ENCODE measurements at regions not wholly inside any gene's neighbourhood (a gene's known extent, or its start where the extent isn't known, plus 50 kb on each side); places are given as distances from the start of the nearest gene placed in this dataset.

DNA sequence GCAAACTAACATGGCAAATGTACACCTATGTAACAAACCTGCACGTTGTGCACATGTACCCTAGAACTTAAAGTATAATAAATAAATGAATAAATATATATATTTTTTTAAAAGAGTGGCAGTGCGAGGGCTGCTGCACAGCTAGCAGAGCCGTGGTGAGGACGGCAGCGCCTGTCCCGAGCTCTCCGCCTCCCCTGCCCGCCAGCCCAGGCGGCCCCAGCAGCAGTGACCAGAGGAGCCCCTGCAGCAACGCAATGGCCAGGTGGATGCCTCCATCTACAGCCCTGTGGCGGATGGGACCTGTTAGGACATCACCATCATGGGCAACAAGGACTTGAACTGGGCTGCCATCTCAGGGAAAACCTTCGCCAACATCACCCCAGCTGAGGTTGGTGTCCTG lies 351.9 kb downstream of the FAM72C start:
- no peak for DNase-seq (ENCODE audit: extremely low spot score)
- 51% methylated on average over 10 of the region's 12 CpGs for WGBS
- H3K27me3 ChIP-seq, result no peaks in the 10 kb centered on the region
- no peaks in the 10 kb centered on the region for H3K36me3 ChIP-seq
- TF ChIP-seq POLR2A (IDR thresholded peaks at IDR 0.05; ENCODE audit: low read depth), result no peak
- TF ChIP-seq, protein P1, sequence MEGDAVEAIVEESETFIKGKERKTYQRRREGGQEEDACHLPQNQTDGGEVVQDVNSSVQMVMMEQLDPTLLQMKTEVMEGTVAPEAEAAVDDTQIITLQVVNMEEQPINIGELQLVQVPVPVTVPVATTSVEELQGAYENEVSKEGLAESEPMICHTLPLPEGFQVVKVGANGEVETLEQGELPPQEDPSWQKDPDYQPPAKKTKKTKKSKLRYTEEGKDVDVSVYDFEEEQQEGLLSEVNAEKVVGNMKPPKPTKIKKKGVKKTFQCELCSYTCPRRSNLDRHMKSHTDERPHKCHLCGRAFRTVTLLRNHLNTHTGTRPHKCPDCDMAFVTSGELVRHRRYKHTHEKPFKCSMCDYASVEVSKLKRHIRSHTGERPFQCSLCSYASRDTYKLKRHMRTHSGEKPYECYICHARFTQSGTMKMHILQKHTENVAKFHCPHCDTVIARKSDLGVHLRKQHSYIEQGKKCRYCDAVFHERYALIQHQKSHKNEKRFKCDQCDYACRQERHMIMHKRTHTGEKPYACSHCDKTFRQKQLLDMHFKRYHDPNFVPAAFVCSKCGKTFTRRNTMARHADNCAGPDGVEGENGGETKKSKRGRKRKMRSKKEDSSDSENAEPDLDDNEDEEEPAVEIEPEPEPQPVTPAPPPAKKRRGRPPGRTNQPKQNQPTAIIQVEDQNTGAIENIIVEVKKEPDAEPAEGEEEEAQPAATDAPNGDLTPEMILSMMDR (IDR thresholded peaks at IDR 0.05), result no peak
- no peak for TF ChIP-seq EP300 (IDR thresholded peaks at IDR 0.05)
- no peak for TF ChIP-seq POLR2AphosphoS5 (IDR thresholded peaks at IDR 0.05)
- no peaks in the 10 kb centered on the region for H3K9me3 ChIP-seq
- intact Hi-C loops (cut with DNase I), result no loop called here
- H3K27ac ChIP-seq (replicated peaks in 1 of 4), result no peak overlapping the region
- no peak overlapping the region for H3K4me3 ChIP-seq
- H3K4me1 ChIP-seq, result no peaks in the 10 kb centered on the region

DNA sequence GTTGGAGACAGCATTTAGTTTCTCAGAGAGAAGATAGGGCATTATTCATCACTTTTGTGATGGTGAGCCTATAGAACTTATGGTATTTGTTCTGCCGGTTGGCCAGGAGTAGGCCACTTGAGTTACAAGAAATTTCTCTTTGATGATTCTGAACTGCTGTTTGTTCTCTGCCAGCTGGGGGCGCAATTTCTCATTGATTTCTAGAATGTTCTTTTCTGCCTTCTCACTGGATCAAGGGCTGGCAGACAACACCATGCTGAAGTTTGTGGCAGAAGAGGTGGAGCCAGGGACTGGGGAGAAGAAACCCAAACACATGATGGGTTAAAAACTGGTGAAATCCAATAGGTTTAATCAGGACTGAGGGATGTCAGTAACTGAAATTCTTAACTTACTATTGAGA lies 360.6 kb downstream of the FAM72C start:
- WGBS, result 48% methylated on average over 2 of the region's 2 CpGs
- intact Hi-C loops (cut with DNase I), result no loop called here
- H3K9me3 ChIP-seq, result no peaks in the 10 kb centered on the region
- TF ChIP-seq POLR2A (IDR thresholded peaks at IDR 0.05; ENCODE audit: low read depth), result no peak
- TF ChIP-seq POLR2AphosphoS5 (IDR thresholded peaks at IDR 0.05), result no peak
- TF ChIP-seq, protein P1 (IDR thresholded peaks at IDR 0.05), result no peak
- TF ChIP-seq EP300 (IDR thresholded peaks at IDR 0.05), result no peak
- no peak for DNase-seq (ENCODE audit: extremely low spot score)
- no peaks in the 10 kb centered on the region for H3K4me1 ChIP-seq
- H3K27ac ChIP-seq (replicated peaks in 1 of 4), result no peak overlapping the region
- H3K4me3 ChIP-seq, result no peak overlapping the region
- no peaks in the 10 kb centered on the region for H3K36me3 ChIP-seq
- no peaks in the 10 kb centered on the region for H3K27me3 ChIP-seq

DNA sequence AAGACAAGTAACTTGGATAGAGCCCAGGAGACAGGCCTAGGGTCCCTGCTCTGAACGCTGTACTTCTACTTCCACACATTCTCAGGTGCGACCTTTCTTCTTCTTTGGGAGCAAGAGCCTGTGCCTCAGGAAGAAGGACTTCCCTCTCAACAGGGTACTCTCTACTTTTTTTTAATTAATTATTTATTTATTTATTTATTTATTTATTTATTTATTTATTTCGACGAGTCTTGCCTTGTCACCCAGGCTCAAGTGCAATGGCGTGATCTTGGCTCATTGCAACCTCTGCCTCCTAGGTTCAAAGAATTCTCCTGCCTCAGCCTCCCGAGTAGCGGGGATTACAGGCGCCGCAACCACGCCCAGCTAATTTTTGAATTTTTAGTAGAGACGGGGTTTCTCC lies 361.6 kb downstream of the FAM72C start:
- intact Hi-C loops (cut with DNase I), result no loop called here
- Histone ChIP-seq H3K36me3 (no peaks in the 10 kb centered on the region), H3K27me3 (no peaks in the 10 kb centered on the region), H3K27ac (replicated peaks in 1 of 4) (no peak overlapping the region), H3K4me3 (no peak overlapping the region), H3K4me1 (no peaks in the 10 kb centered on the region), H3K9me3 (no peaks in the 10 kb centered on the region)
- 77% methylated on average over 11 of the region's 11 CpGs for WGBS
- peak; percentile 29 for DNase-seq (ENCODE audit: extremely low spot score)
- TF ChIP-seq, protein P1 (IDR thresholded peaks at IDR 0.05), result no peak
- no peak for TF ChIP-seq POLR2AphosphoS5 (IDR thresholded peaks at IDR 0.05)
- TF ChIP-seq EP300 (IDR thresholded peaks at IDR 0.05), result no peak
- TF ChIP-seq POLR2A (IDR thresholded peaks at IDR 0.05; ENCODE audit: low read depth), result no peak

DNA sequence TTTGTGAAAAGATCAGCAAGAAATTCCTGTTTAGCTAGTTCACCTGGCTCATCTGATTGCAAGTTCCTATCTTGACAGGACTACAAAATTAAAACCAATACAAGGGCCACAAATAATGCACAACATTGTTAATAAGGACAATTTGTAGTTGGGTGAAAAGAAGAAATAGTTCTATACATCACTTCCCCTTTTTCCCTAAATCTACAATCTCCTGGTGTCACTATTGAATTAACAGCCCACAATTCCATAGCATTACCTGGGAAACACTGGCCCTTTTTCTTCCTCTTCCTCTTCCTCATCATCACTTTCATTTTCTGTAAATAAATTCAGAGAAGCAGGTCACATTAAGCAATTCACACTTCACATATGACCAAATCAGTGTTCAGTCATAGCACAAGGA lies 366.9 kb downstream of the FAM72C start:
- no peaks in the 10 kb centered on the region for H3K4me1 ChIP-seq
- no peaks in the 10 kb centered on the region for H3K9me3 ChIP-seq
- H3K4me3 ChIP-seq, result no peak overlapping the region
- no peak for TF ChIP-seq EP300 (IDR thresholded peaks at IDR 0.05)
- TF ChIP-seq POLR2AphosphoS5 (IDR thresholded peaks at IDR 0.05), result no peak
- TF ChIP-seq, protein P1 (IDR thresholded peaks at IDR 0.05), result no peak
- no peak for TF ChIP-seq POLR2A (IDR thresholded peaks at IDR 0.05; ENCODE audit: low read depth)
- H3K27ac ChIP-seq (replicated peaks in 1 of 4), result no peak overlapping the region
- DNase-seq (ENCODE audit: extremely low spot score), result no peak
- no peaks in the 10 kb centered on the region for H3K36me3 ChIP-seq
- intact Hi-C loops (cut with DNase I), result no loop called here
- no peaks in the 10 kb centered on the region for H3K27me3 ChIP-seq

DNA sequence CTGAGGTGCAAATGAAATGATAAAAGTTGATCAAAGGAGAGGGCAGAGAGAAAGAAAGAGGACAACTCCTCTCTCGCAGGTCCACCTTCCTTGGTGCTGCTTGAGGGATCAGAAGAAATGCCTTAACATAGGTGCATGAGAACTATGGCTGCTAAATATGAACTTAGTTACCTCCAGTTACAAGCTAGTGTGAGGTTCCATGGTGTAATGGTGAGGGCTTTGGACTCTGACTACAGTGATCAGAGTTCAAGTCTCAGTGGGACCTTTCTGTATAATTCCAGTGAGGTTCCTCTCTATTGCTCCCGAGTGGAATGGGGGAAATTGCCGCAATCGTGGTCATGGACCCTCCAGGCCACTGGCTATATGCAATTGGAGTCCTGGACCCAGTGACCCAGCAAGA lies 387.3 kb downstream of the FAM72C start:
- no peak overlapping the region for H3K4me3 ChIP-seq
- H3K9me3 ChIP-seq, result no peaks in the 10 kb centered on the region
- no peaks in the 10 kb centered on the region for H3K4me1 ChIP-seq
- intact Hi-C loops (cut with DNase I), result no loop called here
- no peak overlapping the region for H3K27ac ChIP-seq (replicated peaks in 1 of 4)
- no peaks in the 10 kb centered on the region for H3K27me3 ChIP-seq
- no peak for DNase-seq (ENCODE audit: extremely low spot score)
- no peaks in the 10 kb centered on the region for H3K36me3 ChIP-seq
- TF ChIP-seq POLR2A (IDR thresholded peaks at IDR 0.05; ENCODE audit: low read depth) (no peak), EP300 (IDR thresholded peaks at IDR 0.05) (no peak), POLR2AphosphoS5 (IDR thresholded peaks at IDR 0.05) (no peak)
- TF ChIP-seq, protein P1 (IDR thresholded peaks at IDR 0.05), result no peak
- 83% methylated on average over 1 of the region's 4 CpGs for WGBS
